ENCODE measurements at regions not wholly inside any gene's neighbourhood (a gene's known extent, or its start where the extent isn't known, plus 50 kb on each side); places are given as distances from the start of the nearest gene placed in this dataset.
"Not testable (repeated sequence)": the region's sequence is repeated elsewhere in the genome, so short reads cannot be mapped to it uniquely, and the experiment has no call there.

- H3K9me3 Mint-ChIP-seq (ENCODE audit: low read depth) = no peaks in the 10 kb centered on the region
- ChIA-PET POLR2A (no interaction called here), CTCF (interaction anchor here (0.6 kb wide), 2 partner anchors 50 to 747 kb away, joined by 3 read pairs; no protein-coding TSS in a partner anchor)
- intact Hi-C loops (cut with DNase I, micrococcal nuclease) = no loop called here
- H3K27me3 Mint-ChIP-seq = peaks cover 16% of the 10 kb centered on the region
- DNase-seq (no peak), ATAC-seq (no peak)
- H3K4me3 Mint-ChIP-seq = no peak overlapping the region
- H3K36me3 Mint-ChIP-seq (ENCODE audit: low read depth) = no peaks in the 10 kb centered on the region
- peaks cover 7% of the 10 kb centered on the region for H3K4me1 Mint-ChIP-seq
- no peak overlapping the region for H3K27ac Mint-ChIP-seq
These were observed 211.8 kb upstream of the ARL4C start for GRCh38 chr2:234708717-234709116.

DNA sequence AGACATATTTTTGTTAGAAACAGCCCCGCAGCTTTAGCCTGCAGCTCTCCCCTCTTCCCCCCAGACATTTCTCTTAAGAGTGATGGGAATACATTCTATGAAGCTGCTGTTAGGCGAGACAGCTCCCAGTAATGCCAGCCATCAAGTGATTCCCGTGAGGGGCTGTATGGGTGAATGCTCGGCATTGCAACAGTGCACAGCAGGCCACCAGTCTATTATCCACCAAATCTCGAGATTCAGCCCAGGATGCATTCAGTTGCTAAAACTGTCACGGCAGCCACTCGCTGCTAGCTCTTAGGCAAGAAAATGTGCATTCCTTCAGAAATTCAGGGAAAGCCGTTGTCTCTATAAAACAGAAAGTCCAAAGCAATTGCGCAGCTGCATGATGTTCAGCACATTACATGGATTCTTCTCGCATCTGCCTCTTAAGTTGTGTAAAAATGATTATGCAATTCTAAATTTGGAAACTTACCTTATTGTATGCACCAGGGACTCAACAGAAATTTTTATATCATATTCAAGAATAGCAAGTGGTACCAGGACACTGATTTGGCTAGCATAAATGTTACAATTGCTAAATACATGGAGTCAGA, 211.3 kb upstream of the ARL4C start:
- DNase-seq (no peak), ATAC-seq (no peak)
- H3K9me3 Mint-ChIP-seq (ENCODE audit: low read depth) = no peaks in the 10 kb centered on the region
- ChIA-PET CTCF (interaction anchor here (0.6 kb wide), 2 partner anchors 51 to 746 kb away, joined by 3 read pairs; no protein-coding TSS in a partner anchor), POLR2A (no interaction called here)
- intact Hi-C loops (cut with DNase I, micrococcal nuclease) = no loop called here
- H3K27ac Mint-ChIP-seq = no peak overlapping the region
- peaks cover 7% of the 10 kb centered on the region for H3K4me1 Mint-ChIP-seq
- H3K4me3 Mint-ChIP-seq = no peak overlapping the region
- H3K27me3 Mint-ChIP-seq = peaks cover 18% of the 10 kb centered on the region
- no peaks in the 10 kb centered on the region for H3K36me3 Mint-ChIP-seq (ENCODE audit: low read depth)

GRCh38 chr2:234706086-234706485, 209.2 kb upstream of the ARL4C start:
- H3K4me1 Mint-ChIP-seq = peaks cover 7% of the 10 kb centered on the region
- intact Hi-C loops (cut with DNase I, micrococcal nuclease) = no loop called here
- POLR2A ChIA-PET = no interaction called here
- ATAC-seq = no peak
- peak overlapping the region; percentile 49 for H3K27ac Mint-ChIP-seq
- DNase-seq = no peak
- H3K9me3 Mint-ChIP-seq (ENCODE audit: low read depth) = no peaks in the 10 kb centered on the region
- peaks cover 20% of the 10 kb centered on the region for H3K27me3 Mint-ChIP-seq
- no peak overlapping the region for H3K4me3 Mint-ChIP-seq
- H3K36me3 Mint-ChIP-seq (ENCODE audit: low read depth) = no peaks in the 10 kb centered on the region
- CTCF ChIA-PET = no interaction called here

DNA sequence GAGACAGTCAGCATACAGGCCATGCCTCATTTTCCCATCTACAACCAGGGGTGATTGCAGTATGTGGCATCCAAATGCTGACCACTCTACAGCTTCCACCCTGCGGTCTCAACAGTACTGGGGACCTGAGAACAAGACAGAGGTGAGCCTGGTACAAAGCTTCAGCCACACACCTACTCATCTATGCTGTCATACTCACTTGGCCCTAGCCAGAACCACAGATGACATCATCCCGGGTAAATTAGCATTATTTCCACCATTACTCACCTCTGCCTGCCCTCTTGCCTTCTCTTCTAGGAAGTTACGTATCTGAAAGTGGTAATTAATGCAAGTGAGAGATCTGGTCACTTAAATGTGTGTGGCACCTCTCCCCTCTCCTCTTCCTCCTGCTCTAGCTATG, 208.2 kb upstream of the ARL4C start:
- H3K27ac Mint-ChIP-seq = no peak overlapping the region
- ATAC-seq = peak; percentile 78

DNA sequence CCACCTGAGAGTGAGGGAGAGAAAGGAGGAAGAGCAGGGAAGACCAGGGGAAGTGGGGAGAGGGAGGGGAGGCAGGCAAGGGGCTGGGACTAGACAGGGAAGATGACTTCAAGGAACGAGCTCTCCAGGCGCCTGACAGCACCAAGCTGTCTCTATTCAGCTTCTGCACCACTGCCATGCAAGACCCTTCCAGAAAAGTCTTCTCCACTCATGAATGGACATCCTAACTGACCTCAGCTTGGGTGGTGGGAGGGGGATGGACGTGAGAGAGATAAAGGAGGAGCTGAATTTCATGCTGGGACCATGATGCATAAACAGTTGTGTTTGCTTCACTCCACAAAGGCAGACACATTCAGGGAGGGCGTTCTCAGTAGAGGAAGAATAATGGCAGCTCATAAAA, 206.4 kb upstream of the ARL4C start:
- ATAC-seq = no peak
- ChIA-PET POLR2A (no interaction called here), CTCF (no interaction called here)
- DNase-seq = no peak
- Mint-ChIP-seq H3K27ac (no peak overlapping the region), H3K4me3 (no peak overlapping the region), H3K36me3 (ENCODE audit: low read depth) (no peaks in the 10 kb centered on the region), H3K9me3 (ENCODE audit: low read depth) (no peaks in the 10 kb centered on the region), H3K4me1 (peaks cover 7% of the 10 kb centered on the region), H3K27me3 (peaks cover 16% of the 10 kb centered on the region)
- intact Hi-C loops (cut with DNase I, micrococcal nuclease) = no loop called here

More for the DNA sequence above, 208.2 kb upstream of the ARL4C start:
- CTCF ChIA-PET = interaction anchor here (0.8 to 1.0 kb wide), 2 partner anchors 39 to 160 kb away, joined by 3 to 5 read pairs; no protein-coding TSS in a partner anchor
- Mint-ChIP-seq H3K27me3 (peaks cover 20% of the 10 kb centered on the region), H3K9me3 (ENCODE audit: low read depth) (no peaks in the 10 kb centered on the region), H3K4me1 (peaks cover 7% of the 10 kb centered on the region), H3K36me3 (ENCODE audit: low read depth) (no peaks in the 10 kb centered on the region), H3K4me3 (no peak overlapping the region)
- peak; percentile 20 for DNase-seq
- intact Hi-C loops (cut with DNase I, micrococcal nuclease) = no loop called here
- POLR2A ChIA-PET = interaction anchor here (0.6 kb wide), 1 partner anchor 280 kb away, joined by 11 read pairs; no protein-coding TSS in a partner anchor

- POLR2A ChIA-PET = no interaction called here
- no peak for ATAC-seq
- Mint-ChIP-seq H3K27me3 (peaks cover 16% of the 10 kb centered on the region), H3K9me3 (ENCODE audit: low read depth) (peaks cover 3% of the 10 kb centered on the region), H3K27ac (no peak overlapping the region), H3K4me1 (peaks cover 7% of the 10 kb centered on the region), H3K4me3 (no peak overlapping the region), H3K36me3 (ENCODE audit: low read depth) (peaks cover 1% of the 10 kb centered on the region)
- DNase-seq = no peak
- intact Hi-C loops (cut with DNase I, micrococcal nuclease) = no loop called here
- CTCF ChIA-PET = no interaction called here
These were observed 205.9 kb upstream of the ARL4C start for GRCh38 chr2:234702731-234703225.

GRCh38 chr2:234701841-234702240, 205.0 kb upstream of the ARL4C start:
- intact Hi-C loops (cut with DNase I, micrococcal nuclease) = no loop called here
- Mint-ChIP-seq H3K4me1 (peaks cover 7% of the 10 kb centered on the region), H3K36me3 (ENCODE audit: low read depth) (peaks cover 5% of the 10 kb centered on the region), H3K9me3 (ENCODE audit: low read depth) (peaks cover 6% of the 10 kb centered on the region), H3K4me3 (no peak overlapping the region), H3K27ac (no peak overlapping the region), H3K27me3 (peaks cover 16% of the 10 kb centered on the region)
- DNase-seq (no peak), ATAC-seq (no peak)
- POLR2A ChIA-PET = no interaction called here
- CTCF ChIA-PET = no interaction called here

GRCh38 chr2:234701421-234701820, 204.5 kb upstream of the ARL4C start:
- Mint-ChIP-seq H3K27ac (no peak overlapping the region), H3K4me3 (no peak overlapping the region), H3K36me3 (ENCODE audit: low read depth) (peaks cover 6% of the 10 kb centered on the region), H3K9me3 (ENCODE audit: low read depth) (peaks cover 10% of the 10 kb centered on the region), H3K27me3 (peaks cover 18% of the 10 kb centered on the region), H3K4me1 (peaks cover 7% of the 10 kb centered on the region)
- POLR2A ChIA-PET = no interaction called here
- no peak for ATAC-seq
- CTCF ChIA-PET = interaction anchor here (0.6 kb wide), 1 partner anchor 173 kb away, joined by 6 read pairs; no protein-coding TSS in a partner anchor
- DNase-seq = no peak
- intact Hi-C loops (cut with DNase I, micrococcal nuclease) = no loop called here

- no peak overlapping the region for H3K4me3 Mint-ChIP-seq
- DNase-seq (no peak), ATAC-seq (no peak)
- H3K27ac Mint-ChIP-seq = no peak overlapping the region
- peaks cover 16% of the 10 kb centered on the region for H3K9me3 Mint-ChIP-seq (ENCODE audit: low read depth)
- intact Hi-C loops (cut with DNase I, micrococcal nuclease) = no loop called here
- ChIA-PET CTCF (no interaction called here), POLR2A (no interaction called here)
- H3K27me3 Mint-ChIP-seq = peaks cover 20% of the 10 kb centered on the region
- H3K4me1 Mint-ChIP-seq = no peaks in the 10 kb centered on the region
- H3K36me3 Mint-ChIP-seq (ENCODE audit: low read depth) = peaks cover 6% of the 10 kb centered on the region
These were observed 202.6 kb upstream of the ARL4C start for GRCh38 chr2:234699456-234699855.

DNA sequence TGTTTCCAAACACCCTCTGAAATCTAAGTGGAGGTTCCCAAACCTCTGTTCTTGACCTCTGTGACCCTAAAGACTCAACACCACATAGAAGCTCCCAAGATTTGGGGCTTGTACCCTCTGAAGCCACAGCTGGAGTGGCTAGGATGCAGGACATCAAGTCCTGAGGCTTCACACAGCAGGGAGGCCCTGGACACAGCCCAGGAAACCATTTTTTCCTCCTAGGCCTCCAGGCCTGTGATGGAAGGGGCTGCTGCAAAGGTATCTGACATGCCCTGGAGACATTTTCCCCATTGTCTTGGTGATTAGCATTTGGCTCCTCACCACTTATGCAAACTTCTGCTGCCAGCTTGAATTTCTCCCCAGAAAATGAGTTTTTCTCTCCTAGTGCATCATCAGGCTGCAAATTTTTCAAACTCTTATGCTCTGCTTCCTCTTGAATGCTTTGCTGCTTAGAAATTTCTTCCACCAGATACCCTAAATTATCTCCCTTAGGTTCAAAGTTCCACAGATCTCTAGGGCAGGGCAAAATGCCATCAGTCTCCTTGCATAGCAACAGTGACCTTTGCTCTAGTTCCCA, 200.5 kb upstream of the ARL4C start:
- H3K27me3 Mint-ChIP-seq = peaks cover 19% of the 10 kb centered on the region
- ATAC-seq; POLR2A ChIA-PET; H3K4me1 Mint-ChIP-seq; CTCF ChIA-PET; H3K4me3 Mint-ChIP-seq; DNase-seq; H3K36me3 Mint-ChIP-seq (ENCODE audit: low read depth); intact Hi-C loops (cut with DNase I, micrococcal nuclease); H3K27ac Mint-ChIP-seq: not testable (repeated sequence)
- H3K9me3 Mint-ChIP-seq (ENCODE audit: low read depth) = peaks cover 16% of the 10 kb centered on the region

DNA sequence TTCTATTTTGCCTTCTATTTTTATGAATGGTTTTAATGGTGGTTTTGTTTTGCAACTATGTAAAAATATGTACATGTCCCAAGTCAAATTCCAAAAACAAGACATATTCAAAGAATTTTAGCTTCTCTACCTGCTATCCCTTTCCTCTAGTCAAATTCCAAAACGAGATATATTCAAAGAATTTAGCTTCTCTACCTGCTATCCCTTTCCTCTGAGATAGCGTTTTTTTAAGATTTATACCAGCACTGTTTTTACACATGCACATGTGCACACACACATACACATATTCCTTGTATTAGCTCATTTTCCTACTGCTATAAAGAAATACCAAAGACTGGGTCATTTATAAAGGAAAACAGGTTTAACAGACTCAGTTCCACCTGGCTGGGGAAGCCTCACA, 199.1 kb upstream of the ARL4C start:
- H3K4me3 Mint-ChIP-seq = no peak overlapping the region

GRCh38 chr2:234694244-234695013, 197.5 kb upstream of the ARL4C start:
- Mint-ChIP-seq H3K36me3 (ENCODE audit: low read depth) (peaks cover 6% of the 10 kb centered on the region), H3K4me3 (no peak overlapping the region), H3K27me3 (peaks cover 23% of the 10 kb centered on the region), H3K4me1 (no peaks in the 10 kb centered on the region), H3K9me3 (ENCODE audit: low read depth) (peaks cover 16% of the 10 kb centered on the region), H3K27ac (no peak overlapping the region)
- ChIA-PET POLR2A (no interaction called here), CTCF (interaction anchor here (1.0 kb wide), 1 partner anchor 186 kb away, joined by 3 read pairs; no protein-coding TSS in a partner anchor)
- ATAC-seq (no peak), DNase-seq (no peak)
- intact Hi-C loops (cut with DNase I, micrococcal nuclease) = no loop called here

More for the DNA sequence above, 199.1 kb upstream of the ARL4C start:
- intact Hi-C loops (cut with DNase I, micrococcal nuclease) = no loop called here
- ATAC-seq (no peak), DNase-seq (no peak)
- Mint-ChIP-seq H3K36me3 (ENCODE audit: low read depth) (peaks cover 6% of the 10 kb centered on the region), H3K4me1 (no peaks in the 10 kb centered on the region), H3K9me3 (ENCODE audit: low read depth) (peaks cover 16% of the 10 kb centered on the region), H3K27me3 (peaks cover 25% of the 10 kb centered on the region), H3K27ac (no peak overlapping the region)
- ChIA-PET POLR2A (no interaction called here), CTCF (no interaction called here)
